Fibroblast of skin of abdomen (primary cell): ENCODE measurements at regions not wholly inside any gene's neighbourhood (a gene's known extent, or its start where the extent isn't known, plus 50 kb on each side); places are given as distances from the start of the nearest gene placed in this dataset.
"Not testable (repeated sequence)": the region's sequence is repeated elsewhere in the genome, so short reads cannot be mapped to it uniquely, and the experiment has no call there.

Source experiments
- DNase-seq: peaks from one replicate; pipeline ENCODE4 v3.0.0-alpha.2; 2013

GRCh38 chr16:66242206-66242605 is 124.3 kb upstream of the CDH5 start:
- DNase-seq = not testable (repeated sequence)

- DNase-seq = peak; percentile 42
Measured at GRCh38 chr16:66240631-66241395, 125.7 kb upstream of the CDH5 start.

- DNase-seq = no peak
Measured at GRCh38 chr16:66240088-66240487, 126.4 kb upstream of the CDH5 start.

- peak; percentile 60 for DNase-seq
Measured at GRCh38 chr16:66238696-66239095, 127.8 kb upstream of the CDH5 start.

GRCh38 chr16:66236301-66236700 is 130.2 kb upstream of the CDH5 start:
- DNase-seq = no peak

GRCh38 chr16:66231452-66232160 is 134.9 kb upstream of the CDH5 start:
- DNase-seq = no peak

GRCh38 chr16:66229651-66230050 is 136.8 kb upstream of the CDH5 start:
- DNase-seq = no peak

GRCh38 chr16:66228792-66229191 is 137.7 kb upstream of the CDH5 start:
- DNase-seq = peak; percentile 55

- DNase-seq = no peak
Measured at GRCh38 chr16:66227766-66228530, 138.5 kb upstream of the CDH5 start.

GRCh38 chr16:66226762-66227161 is 139.7 kb upstream of the CDH5 start:
- no peak for DNase-seq

GRCh38 chr16:66225696-66226095 is 140.8 kb upstream of the CDH5 start:
- DNase-seq = no peak

- DNase-seq = no peak
Measured at GRCh38 chr16:66224626-66225025, 141.9 kb upstream of the CDH5 start.

- DNase-seq = no peak
Measured at GRCh38 chr16:66224186-66224585, 142.3 kb upstream of the CDH5 start.

- DNase-seq = peak; percentile 89
Measured at GRCh38 chr16:66223176-66223780, 143.2 kb upstream of the CDH5 start.

GRCh38 chr16:66222756-66223155 is 143.7 kb upstream of the CDH5 start:
- no peak for DNase-seq

GRCh38 chr16:66220702-66221101 is 145.8 kb upstream of the CDH5 start:
- DNase-seq = no peak

GRCh38 chr16:66219491-66219890 is 147.0 kb upstream of the CDH5 start:
- no peak for DNase-seq

GRCh38 chr16:66212428-66212827 is 154.1 kb upstream of the CDH5 start:
- no peak for DNase-seq

- DNase-seq = no peak
Measured at GRCh38 chr16:66211651-66212050, 154.8 kb upstream of the CDH5 start.

- no peak for DNase-seq
Measured at GRCh38 chr16:66207883-66208265, 158.6 kb upstream of the CDH5 start.

- DNase-seq = peak; percentile 23
Measured at GRCh38 chr16:66207139-66207882, 159.2 kb upstream of the CDH5 start.

GRCh38 chr16:66206363-66206762 is 160.1 kb upstream of the CDH5 start:
- no peak for DNase-seq
